ENCODE measurements at regions not wholly inside any gene's neighbourhood (a gene's known extent, or its start where the extent isn't known, plus 50 kb on each side); places are given as distances from the start of the nearest gene placed in this dataset.
"Not testable (repeated sequence)": the region's sequence is repeated elsewhere in the genome, so short reads cannot be mapped to it uniquely, and the experiment has no call there.

DNA sequence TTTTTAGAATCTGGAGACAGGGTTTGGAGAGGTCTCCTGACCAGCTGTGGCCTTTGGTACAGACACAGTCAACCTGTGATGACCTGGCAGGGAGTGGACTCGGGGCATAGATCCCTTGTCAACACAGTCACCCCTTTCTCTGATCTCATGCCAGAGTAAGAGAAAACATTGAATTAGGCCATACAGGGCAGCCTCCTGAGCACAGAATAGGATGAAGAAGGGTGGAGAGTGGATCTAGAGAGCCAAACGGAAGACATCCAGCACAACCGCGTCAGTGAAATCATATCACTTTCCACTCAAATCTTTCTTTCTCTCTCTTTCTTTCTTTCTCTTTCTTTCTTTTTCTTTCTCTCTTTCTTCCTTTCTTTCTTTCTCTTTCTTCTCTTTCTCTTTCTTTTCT, 145.9 kb upstream of the TBX3 start:
- no peak for ATAC-seq (ENCODE audit: poor library complexity)
- DNase-seq: no peak
- intact Hi-C loops (cut with DNase I): no loop called here

DNA sequence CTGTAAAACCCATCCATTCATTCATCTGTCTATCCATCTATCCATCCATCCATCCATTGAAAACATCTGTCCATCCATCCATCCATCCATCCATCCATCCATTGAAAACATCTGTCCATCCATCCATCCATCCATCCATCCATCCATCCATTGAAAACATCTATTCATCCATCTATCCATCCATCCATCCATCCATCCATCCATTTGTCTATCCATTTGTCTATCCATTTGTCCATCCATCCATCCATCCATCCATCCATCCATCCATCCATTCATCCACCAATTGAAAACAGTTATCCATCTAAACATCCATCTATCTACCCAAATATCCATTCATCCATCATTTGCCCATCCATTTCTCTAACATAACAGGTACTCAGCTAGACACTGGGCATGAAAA, 145.3 kb upstream of the TBX3 start:
- ATAC-seq (ENCODE audit: poor library complexity); DNase-seq; intact Hi-C loops (cut with DNase I): not testable (repeated sequence)

DNA sequence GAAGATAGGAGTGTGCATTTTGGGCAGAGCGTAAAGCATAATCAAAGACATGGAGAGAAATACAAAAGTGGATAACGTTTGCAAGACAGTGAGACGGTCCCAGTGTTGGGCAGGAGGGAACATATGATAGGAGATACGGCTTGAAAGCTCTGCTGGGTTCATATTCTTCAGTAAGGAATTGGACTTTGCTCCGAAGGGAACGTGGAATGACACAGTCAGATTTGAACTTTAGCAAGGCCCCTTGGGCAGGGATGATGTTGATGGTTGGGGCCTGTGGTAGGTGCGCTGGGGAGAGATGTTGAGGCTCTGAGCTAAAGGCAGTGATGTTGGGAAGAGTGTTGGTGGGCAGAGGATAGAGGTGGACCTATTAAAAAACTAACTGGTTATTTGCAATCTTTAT, 143.5 kb upstream of the TBX3 start:
- intact Hi-C loops (cut with DNase I): no loop called here
- no peak for DNase-seq
- ATAC-seq (ENCODE audit: poor library complexity): no peak

DNA sequence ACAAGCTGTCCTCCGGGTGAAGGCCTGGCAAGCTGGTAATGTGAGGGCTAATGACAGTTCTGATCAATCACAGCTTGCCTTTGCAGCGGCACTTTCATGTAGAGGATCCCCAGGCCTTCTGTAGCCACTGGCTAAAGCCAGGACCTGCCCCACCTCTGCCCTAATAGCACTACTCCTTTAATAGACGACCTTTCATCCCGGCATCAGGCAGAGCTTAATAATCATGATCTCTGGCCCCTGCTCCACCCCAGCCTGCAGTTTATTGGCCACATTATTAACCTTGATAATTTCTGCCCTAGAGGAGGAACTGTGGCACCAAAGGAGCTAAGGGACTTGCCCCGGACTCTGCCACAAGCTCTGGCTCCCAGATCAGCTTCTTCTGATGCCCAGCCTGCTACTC, 142.3 kb upstream of the TBX3 start:
- intact Hi-C loops (cut with DNase I): no loop called here
- ATAC-seq (ENCODE audit: poor library complexity) (no peak), DNase-seq (no peak)

DNA sequence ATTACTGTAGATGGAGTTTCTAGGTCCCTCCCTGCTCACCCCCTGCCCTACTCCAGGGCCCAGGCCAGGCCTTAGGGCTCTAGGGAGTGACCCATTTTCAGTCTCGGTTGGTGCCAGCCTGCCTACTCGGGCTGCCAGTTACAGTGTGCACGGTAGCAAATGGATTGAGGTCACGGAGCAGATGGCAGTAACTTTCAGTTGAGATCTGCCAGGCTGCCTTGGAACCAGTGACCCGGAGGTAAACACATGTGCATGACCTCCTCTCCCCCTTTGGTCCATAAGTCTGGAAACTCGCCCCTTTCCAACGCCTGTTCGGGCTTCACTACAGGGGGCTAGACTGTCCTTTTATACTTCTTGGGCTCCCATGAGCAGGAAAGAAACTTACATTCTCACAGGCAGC, 139.7 kb upstream of the TBX3 start:
- DNase-seq (no peak), ATAC-seq (ENCODE audit: poor library complexity) (no peak)
- intact Hi-C loops (cut with DNase I): no loop called here

DNA sequence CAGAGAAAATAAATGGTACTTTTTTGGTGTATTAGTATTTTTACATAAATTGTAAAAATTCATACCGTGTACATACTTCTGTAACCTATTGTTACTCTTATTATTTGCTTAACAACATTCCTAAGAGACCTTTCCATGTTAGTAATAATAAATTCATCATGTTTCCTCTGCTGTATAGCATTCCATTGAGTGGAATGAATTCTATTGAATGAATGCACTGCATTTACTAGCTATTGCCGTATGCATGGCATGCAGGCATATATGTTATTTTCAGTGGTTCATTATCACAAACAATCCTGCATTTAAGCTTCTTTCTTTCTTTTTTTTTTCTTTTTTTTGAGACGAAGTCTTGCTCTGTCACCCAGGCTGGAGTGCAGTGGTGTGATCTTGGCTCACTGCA, 137.6 kb upstream of the TBX3 start:
- intact Hi-C loops (cut with DNase I): no loop called here
- DNase-seq (no peak), ATAC-seq (ENCODE audit: poor library complexity) (no peak)

DNA sequence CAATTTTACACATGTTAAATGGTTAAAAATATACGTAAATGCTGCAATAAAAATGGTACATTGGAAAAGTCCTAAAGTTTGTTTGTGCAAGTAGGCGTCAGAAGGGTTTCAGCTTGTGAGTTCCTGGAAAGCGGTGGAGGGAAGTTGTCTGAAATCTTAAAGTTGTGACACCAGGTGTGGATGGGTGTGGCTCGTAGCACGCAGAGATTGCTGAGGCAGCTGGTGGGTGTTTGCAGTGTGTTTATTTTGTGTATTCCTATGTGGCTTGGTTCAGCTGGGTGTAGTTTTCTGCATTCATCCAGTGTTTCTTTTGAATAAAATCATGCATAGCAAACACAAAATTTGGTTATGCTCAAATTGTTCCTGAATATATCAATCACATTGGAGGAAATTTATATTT, 136.8 kb upstream of the TBX3 start:
- intact Hi-C loops (cut with DNase I): no loop called here
- ATAC-seq (ENCODE audit: poor library complexity) (no peak), DNase-seq (no peak)

DNA sequence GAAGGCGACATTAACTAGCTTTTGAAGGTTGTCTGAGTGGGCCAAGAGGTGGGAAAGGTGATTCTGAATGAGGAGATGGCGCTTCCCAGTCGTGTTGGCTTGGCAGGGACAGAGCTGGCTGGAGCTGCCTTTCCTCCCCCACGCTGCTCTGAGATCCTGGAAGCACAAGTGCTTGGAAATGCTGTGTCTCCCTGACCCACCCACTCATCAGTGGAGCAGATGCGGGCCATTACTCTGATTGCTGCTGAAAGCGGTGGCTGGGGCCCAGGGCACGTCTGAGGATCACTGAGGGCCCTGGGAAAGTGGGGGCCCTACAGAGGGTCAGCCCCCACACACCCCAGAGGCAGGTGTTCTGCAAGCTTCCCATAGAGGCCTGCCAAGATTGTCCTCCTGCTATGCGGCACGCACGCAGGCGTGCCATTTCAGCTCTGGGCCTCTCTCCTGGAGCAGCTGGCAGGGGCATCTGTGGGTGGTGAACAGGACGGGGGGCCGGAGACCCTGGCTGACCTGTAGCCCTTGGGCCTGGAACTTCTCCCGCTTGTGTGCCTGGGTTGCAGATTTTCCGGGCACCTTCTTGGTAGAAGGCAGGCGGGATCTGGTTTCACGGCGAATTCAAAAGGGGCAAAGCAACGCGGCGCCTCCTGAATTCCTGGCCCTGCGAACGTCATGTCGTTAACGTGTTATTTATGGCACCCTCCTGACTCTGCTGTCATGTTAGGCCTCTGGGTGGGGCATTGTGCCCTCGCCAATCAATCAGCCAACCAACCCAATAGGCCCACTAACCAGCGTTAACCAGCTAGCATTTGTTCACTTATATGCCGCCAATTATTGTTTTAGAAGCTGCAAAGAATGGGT, 133.8 kb upstream of the TBX3 start:
- peak; percentile 15 for ATAC-seq (ENCODE audit: poor library complexity)
- intact Hi-C loops (cut with DNase I): no loop called here
- no peak for DNase-seq

DNA sequence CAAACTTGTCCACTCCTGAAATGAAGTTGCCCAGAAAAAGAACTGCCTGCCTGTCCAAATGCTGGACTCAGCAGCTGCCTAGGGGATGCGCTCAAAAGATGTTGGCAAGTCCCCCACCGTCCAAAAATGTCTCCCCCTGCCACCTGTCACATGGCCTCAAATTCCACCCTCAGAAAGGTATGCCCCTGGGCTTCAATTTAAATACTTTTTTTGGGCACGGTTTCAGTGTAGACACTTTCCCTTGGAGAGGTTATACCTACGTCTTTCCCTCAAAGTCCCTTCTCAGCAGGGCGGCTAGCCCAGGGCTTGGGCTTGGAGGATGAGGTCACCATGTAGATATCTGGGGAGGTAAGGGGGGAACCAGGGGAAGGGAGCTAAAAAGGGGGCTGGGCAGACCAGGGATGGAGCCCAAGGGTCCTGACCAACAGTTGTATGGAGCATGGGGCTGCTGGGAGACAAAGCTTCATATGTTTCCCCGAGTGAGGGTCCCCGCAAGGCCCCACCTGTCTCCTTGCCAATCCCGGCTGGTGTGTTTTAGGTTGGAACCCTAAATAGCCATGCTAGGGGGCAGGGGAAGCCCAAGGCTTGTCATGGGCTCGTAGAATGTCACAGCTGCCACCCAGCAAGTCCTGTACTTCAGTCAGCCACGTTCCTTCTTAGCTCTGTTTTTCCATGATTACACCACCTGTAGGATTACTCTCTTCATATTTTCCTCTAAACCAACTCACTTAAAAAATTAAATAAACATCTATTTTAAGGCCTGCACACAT, 131.2 kb upstream of the TBX3 start:
- DNase-seq (no peak), ATAC-seq (ENCODE audit: poor library complexity) (no peak)
- intact Hi-C loops (cut with DNase I): no loop called here

DNA sequence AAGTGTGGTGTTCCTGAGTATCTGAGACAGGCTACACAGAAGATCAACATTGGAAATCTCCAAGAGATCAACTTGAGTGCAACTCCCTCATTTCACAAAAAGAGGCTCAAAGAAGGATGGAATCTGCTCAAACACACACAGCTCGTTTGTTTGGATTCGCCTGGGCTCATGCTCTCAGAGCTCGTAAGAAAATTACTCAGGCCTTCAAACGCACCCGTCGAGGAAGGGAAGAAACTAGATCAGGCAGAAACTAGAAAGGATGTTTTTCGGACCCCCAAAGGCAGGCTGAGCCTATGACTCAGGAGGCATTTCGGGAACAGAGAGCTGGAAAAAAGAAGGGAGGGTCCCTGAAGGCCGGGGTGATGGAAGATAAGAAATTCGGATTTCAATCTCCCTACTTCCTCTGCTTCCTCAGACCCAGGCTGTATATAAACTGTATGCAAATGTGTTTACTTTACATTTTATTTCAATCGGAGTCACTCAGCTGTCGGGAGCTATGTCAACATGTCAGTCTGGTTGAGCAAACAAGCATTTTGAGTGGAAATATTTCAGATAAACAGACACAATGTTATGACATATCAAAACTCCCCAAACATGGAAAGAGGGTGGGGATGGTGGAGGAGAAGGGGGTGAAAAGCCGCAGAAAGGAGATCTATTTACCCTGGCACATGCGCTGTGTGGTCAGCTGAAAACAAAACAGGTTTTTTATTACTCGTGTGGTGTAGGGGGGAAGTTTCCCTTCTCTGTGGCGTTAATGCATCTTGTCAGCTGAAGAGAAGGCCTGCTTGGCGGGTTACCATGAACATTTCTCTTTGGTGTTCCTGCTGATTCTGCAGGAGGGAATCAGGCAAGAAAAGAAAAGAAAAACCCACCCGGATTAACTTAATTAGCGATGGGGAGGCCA, 129.1 kb upstream of the TBX3 start:
- DNase-seq (no peak), ATAC-seq (ENCODE audit: poor library complexity) (no peak)
- intact Hi-C loops (cut with DNase I): no loop called here

DNA sequence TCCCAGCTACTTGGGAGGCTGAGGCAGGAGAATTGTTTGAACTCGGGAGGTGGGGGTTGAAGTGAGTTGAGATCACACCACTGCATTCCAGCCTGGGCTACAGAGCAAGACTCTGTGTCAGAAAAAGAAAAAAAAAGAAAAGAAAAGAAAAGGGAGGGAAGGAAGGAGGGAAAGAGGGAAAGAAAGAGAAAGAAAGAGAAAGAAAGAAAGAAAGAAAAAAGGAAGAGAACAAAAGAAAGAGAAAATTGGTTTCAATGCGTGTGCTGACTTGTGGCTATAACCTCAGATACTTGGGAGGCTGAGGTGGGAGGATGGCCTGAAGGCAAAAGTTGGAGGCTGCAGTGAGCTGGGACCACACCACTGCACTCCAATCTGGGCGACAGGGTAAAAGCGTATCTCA, 128.4 kb upstream of the TBX3 start:
- no peak for ATAC-seq (ENCODE audit: poor library complexity)
- intact Hi-C loops (cut with DNase I): no loop called here
- DNase-seq: no peak

DNA sequence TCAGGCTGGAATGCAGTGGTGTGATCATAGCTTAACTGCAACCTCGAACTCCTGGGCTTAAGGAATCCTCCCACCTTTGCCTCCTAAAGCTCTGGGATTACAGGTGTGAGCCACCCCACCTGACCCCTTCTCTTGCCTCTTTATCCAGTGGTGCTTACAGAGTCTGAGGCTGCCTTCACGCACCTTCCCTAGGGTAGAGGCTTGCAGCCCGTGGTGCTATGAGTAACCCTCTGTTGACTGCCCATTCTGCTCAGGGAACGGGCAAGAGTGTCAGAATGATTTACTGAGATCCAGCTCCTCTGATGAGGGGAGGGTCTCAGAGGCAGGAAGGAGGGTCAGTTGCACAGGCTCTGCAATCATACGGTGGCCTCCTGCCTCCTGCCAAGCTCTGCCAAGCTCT, 125.1 kb upstream of the TBX3 start:
- intact Hi-C loops (cut with DNase I): no loop called here
- no peak for ATAC-seq (ENCODE audit: poor library complexity)
- DNase-seq: no peak

DNA sequence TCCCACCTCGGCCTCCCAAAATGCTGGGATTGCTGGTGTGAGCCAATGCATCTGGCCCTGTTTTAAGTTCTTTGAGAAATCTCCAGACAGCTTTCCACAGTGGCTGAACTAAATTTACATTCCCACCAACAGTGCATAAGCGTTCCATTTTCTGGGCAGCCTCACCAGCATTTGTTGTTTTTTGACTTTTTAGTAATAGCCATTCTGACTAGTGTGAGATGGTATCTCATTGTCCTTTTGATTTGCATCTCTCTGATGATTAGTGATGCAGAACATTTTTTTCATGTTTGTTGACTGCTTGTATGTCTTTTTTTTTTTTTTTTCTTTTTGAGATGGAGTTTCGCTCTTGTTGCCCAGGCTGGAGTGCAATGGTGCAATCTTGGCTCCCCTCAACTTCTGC, 117.4 kb upstream of the TBX3 start:
- DNase-seq; intact Hi-C loops (cut with DNase I); ATAC-seq (ENCODE audit: poor library complexity): not testable (repeated sequence)

DNA sequence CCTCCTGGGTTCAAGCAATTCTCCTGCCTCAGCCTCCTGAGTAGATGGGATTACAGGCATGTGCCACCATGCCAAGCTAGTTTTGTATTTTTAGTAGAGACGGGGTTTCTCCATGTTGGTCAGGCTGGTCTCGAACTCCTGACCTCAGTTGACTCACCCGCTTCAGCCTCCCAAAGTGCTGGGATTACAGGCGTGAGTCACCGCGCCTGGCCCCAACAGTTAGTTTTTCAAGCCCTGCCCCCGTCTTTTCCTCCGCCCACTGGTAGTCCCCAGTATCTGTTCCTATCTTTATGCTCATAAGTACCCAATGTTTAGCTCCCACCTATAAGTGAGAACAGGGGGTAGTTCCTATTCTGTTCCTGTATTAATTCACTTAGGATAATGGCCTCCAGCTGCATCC, 116.6 kb upstream of the TBX3 start:
- ATAC-seq (ENCODE audit: poor library complexity); intact Hi-C loops (cut with DNase I); DNase-seq: not testable (repeated sequence)

DNA sequence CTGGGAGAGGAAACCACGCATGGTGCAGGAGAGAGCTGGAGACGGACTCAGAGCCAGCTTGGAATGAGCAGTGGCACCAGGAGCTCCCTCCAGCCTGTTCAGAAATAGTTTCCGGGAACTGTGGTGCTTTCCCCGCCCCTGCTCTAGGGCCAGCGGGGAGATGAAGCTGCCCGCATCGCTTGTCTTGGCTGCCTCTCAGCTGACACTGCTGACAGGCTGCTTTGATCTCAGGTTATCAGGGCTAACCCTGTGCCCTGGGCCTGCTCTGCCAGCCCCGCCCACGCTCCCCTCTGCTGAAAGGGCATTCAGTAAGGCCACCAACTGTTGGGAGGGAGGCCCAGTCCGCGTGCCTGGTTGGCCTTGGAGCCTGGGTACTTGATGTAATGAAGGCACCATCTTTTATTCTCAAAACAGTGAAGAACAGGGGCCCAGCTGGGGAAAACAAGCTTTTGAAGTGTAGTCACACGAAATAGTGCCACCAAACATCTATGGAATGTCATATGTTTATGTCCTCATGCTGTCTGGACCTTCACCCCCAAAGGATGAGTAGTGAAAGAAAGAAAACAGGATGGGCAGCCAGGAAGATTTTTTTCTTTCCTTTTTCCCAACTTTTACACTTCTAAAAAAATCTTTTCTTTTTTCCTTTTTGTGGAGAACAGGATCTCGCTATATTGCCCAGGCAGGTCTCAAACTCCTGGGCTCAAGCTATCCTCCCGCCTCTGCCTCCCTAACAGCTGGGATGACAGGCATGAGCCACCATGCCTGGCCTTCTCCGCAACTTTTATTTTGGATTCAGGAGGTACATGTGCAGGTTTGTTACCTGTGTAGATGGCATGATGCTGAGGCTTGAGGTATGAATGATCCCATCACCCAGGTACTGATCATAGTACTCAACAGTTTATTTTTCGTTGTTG, 115.9 kb upstream of the TBX3 start:
- ATAC-seq (ENCODE audit: poor library complexity) (peak; percentile 99), DNase-seq (peak; percentile 88)
- intact Hi-C loops (cut with DNase I): no loop called here

DNA sequence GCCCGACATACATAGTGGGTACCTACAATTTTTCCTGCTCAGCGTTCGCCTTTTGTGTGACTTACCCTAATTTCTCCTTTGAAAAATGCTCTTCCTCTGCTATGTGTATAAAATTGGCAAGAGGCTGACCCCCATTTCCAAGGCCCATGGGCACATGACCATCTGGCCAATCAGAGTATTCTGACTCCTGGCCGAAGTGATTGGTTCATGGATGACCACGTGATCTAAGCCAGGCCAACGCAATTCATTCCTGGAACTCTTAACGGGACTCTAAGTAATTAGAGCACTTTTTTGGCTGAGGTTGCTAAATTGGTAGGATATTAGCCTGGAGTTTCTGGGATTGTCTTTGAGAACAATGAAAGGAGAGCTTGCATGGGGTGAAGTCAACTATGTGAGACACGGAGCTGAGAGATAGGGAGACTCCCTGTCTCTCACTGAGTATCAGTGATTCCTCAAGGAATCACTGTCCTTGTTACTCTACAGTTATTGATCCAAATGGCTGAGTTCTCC, 110.1 kb upstream of the TBX3 start:
- ATAC-seq (ENCODE audit: poor library complexity) (no peak), DNase-seq (no peak)
- intact Hi-C loops (cut with DNase I): no loop called here

DNA sequence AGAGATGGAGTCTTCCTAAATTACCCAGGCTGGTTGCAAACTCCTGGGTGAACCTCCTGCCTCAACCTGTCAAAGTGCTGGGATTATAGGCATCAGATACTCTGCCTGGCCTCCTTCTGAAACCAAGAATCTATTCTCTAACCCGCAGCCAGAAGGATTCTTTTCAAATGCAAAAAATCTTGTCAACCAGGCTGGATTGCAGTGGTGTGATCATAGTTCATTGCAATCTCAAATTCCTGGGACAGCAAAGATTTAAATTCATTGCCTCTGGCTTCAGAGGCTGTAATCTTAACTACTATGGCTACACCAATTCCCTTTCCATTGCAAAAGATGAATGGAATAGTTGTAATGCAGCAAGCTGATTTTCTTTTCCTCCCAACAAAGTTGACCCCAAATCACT, 106.3 kb upstream of the TBX3 start:
- ATAC-seq (ENCODE audit: poor library complexity) (no peak), DNase-seq (no peak)
- intact Hi-C loops (cut with DNase I): no loop called here

DNA sequence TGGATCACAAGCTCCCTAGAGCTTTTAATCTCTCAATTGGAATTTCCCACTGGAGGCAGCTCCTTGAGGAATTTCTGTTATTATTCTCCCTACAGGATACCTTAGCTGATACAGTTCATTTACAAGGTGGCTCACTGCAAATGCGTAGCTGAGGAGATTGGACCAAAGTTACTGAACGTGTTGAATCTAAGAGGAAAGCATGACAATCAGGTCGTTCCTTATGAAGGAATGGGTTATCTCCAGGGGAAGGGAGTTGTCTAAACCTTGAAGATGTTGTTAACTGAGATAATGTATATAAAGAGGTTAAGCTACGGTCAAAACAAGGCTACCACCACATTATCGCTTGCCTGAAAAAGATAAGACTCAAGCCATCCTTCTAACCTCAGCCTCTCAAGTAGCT, 105.8 kb upstream of the TBX3 start:
- intact Hi-C loops (cut with DNase I): no loop called here
- ATAC-seq (ENCODE audit: poor library complexity) (no peak), DNase-seq (no peak)
